ENCODE measurements at regions not wholly inside any gene's neighbourhood (a gene's known extent, or its start where the extent isn't known, plus 50 kb on each side); places are given as distances from the start of the nearest gene placed in this dataset.

- ATAC-seq (no peak), DNase-seq (no peak)
Observed at GRCh38 chr4:111720866-111721265, 424.4 kb upstream of the FAM241A start.

- no peak for ATAC-seq
- DNase-seq = no peak
Observed at GRCh38 chr4:111722213-111722720, 423.0 kb upstream of the FAM241A start.

DNA sequence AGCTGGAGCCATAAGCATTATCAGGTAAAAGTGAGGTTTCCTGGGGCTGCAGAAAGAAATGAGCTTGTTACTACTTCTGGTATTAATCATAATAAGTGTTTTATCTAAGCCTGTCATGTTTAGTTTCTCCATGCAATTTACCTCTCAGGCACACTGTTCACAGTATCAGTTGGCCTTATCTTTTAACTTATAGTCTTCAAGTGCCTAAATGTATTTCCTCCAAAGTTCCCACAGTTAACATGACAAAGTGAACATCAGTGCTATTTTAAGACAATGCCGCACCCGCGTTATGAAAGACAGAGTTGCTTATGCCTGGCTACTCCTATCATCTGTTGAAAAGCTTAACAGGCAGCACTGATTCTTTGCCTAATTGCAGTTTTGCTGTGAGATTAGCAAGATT, 408.7 kb upstream of the FAM241A start:
- ATAC-seq (no peak), DNase-seq (no peak)

- ATAC-seq (no peak), DNase-seq (no peak)
Observed at GRCh38 chr4:111744847-111745246, 400.4 kb upstream of the FAM241A start.

GRCh38 chr4:111748157-111748556, 397.1 kb upstream of the FAM241A start:
- DNase-seq = no peak
- no peak for ATAC-seq

DNA sequence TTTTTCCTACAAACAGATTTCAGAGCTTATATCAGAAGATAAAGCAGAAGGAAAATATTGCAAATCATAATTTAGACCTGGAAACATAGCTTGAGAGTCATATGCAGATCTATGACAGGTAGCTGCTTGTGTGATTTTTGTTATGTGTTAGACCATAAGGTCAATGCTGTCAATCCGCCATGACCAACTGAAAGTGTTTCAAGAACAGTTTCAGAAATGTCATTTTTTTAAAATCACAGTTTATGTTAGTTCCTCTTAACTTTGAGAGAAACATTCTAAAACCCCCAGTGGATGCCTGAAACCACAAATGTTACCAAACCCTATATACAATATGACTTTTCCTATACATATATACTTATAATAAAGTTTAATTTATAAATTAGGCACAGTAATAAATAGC, 391.3 kb upstream of the FAM241A start:
- no peak for ATAC-seq
- DNase-seq = no peak

DNA sequence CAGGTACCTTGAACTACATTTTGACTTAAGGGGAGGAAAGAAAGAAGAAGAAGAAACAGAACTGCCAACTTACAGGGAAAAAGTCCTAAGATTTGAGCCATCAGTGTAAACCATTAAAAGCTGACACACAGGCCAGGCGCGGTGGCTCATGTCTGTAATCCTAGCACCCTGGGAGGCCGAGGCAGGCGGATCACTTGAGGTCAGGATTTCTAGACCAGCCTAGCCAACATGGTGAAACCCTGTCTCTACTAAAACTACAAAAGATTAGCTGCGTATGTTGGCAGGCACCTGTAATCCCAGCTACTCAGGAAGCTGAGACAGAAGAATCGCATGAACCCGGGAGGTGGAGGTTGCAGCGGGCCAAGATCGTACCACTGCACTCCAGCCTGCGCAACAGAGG, 389.7 kb upstream of the FAM241A start:
- DNase-seq (no peak), ATAC-seq (no peak)

DNA sequence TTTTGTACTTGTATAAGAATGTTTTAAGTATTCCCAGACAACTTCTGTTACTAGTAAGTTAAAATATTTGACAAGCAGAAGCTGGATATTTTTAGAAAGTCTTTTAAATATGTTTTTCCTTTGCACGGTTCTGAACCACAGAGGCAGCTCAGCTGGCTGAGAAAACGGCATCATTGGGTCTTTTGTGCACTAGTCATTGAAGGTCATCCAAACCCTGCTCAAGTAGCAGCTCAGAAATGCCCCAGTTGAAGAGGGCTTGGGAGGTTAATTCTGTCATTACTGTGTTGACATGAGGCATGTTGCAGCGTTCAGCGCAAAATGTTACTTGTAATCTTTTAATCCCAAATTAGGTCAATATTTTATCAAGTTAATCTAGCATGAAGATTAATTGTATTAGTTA, 383.7 kb upstream of the FAM241A start:
- ATAC-seq (no peak), DNase-seq (no peak)

DNA sequence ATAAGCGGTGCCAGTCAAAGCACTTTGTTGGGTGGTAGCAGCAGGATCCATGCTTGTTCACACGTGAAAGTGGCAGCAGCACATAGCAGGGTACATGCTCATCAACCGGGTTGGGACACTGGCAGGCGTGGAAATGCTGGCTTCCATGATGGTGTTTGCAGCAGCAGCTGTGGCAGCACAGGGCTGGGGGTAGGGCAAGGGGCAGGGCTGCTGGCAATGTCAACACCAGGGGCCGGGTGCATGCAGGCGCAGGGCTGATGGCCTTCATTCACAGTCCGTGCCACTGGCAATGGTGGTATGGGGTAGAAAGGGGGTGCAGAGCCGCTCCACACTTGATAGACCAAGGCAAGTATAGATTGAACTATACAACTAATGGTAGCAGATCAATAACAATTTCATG, 374.7 kb upstream of the FAM241A start:
- ATAC-seq = no peak
- no peak for DNase-seq

- DNase-seq = no peak
- ATAC-seq = no peak
Observed at GRCh38 chr4:111773858-111774257, 371.4 kb upstream of the FAM241A start.

DNA sequence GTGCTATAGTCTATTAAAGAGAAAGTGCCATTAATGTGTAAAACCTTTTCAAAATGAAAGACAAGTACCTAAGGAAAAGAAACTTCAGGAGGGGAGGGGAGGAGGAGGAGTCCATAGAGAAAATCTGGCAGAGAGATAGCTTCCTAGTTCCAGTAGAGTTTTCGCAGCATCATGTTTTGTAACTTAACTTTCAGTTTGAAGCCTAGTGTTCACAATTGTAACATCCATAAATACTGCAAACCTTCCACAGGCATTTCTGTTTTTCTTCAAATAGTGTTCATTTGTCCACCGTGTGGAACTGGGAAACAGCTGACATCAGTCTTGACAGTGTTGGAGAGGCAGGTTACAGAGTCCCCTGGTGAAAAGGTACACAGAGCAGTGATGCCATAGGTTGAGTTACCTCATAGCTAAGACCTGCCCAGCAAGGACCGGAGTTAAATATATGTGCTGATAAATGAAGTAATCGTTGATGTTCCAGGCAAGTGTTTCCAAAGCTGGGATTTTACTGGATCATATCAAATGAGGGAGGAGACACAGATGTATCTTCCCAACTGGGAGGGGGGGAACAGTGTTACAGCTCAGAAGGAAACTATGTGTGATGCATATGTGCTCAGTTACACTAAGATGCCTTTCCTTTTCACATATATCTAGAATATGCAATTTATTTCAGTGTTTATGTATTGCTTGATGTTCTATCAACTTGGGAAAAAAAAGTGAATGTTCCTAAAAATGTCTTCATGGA, 369.5 kb upstream of the FAM241A start:
- ATAC-seq (no peak), DNase-seq (no peak)

GRCh38 chr4:111776561-111776960, 368.7 kb upstream of the FAM241A start:
- DNase-seq = no peak

GRCh38 chr4:111778543-111778942, 366.7 kb upstream of the FAM241A start:
- ATAC-seq (no peak), DNase-seq (no peak)

More at GRCh38 chr4:111776561-111776960, 368.7 kb upstream of the FAM241A start:
- no peak for ATAC-seq

GRCh38 chr4:111780965-111781364, 364.3 kb upstream of the FAM241A start:
- ATAC-seq = no peak

GRCh38 chr4:111781611-111782010, 363.6 kb upstream of the FAM241A start:
- ATAC-seq (no peak), DNase-seq (no peak)

More at GRCh38 chr4:111780965-111781364, 364.3 kb upstream of the FAM241A start:
- no peak for DNase-seq

DNA sequence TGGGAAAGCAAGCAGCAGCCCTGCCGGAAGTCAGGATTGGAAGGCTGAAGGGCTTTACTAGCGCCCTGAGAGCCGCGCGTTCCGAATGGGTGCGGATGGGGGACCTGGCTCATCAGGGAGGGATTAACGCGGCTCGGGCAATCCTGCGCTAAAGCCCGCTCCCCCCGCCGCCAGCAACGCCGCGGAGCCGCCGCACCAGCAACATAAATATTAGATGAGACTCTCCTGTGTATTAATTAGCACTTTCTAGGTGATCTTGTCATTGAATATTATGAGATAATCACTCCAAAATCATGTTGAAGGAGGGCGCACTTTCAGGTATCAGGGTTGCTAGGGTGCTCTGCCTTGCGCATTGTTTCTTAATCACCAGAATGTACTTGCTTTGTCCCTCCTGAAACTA, 357.2 kb upstream of the FAM241A start:
- ATAC-seq (no peak), DNase-seq (no peak)

GRCh38 chr4:111789901-111790640, 355.2 kb upstream of the FAM241A start:
- no peak for DNase-seq
- ATAC-seq = no peak

GRCh38 chr4:111792632-111793031, 352.6 kb upstream of the FAM241A start:
- DNase-seq (no peak), ATAC-seq (no peak)

GRCh38 chr4:111793433-111794091, 351.7 kb upstream of the FAM241A start:
- DNase-seq (no peak), ATAC-seq (no peak)

DNA sequence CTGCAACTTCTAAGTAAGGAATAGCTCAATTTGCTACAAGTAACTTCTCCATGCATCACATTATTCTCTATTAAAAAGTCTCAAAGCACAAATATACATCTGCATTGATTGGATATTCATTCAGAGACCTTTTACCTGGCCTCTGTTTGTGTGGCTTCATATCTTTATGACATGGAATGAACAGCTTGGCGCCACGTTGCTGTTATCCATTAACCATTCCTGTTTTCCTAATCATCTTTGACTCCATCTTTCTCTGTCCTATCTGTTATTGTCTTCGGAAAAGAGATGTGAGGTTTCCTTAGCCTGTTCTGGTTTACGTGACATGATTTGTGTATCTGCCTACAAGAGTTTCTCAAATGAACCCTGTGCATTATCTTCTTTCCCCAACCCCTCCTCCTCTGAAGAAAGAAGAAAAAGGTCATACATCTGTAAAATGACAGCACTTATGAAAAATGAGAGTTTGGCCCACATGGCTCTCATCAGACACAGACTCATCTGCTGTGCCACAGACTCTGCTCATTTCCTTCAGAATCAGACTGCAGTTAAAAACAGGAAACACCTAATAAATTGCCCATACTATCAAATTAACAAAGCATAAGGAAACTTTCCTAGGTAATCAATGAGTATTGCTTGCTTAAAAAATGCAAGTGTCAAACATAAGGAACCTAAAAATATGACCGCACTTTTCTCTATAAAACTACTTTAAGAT, 347.6 kb upstream of the FAM241A start:
- ATAC-seq = no peak
- no peak for DNase-seq

- ATAC-seq (no peak), DNase-seq (no peak)
Observed at GRCh38 chr4:111798840-111799239, 346.4 kb upstream of the FAM241A start.

DNA sequence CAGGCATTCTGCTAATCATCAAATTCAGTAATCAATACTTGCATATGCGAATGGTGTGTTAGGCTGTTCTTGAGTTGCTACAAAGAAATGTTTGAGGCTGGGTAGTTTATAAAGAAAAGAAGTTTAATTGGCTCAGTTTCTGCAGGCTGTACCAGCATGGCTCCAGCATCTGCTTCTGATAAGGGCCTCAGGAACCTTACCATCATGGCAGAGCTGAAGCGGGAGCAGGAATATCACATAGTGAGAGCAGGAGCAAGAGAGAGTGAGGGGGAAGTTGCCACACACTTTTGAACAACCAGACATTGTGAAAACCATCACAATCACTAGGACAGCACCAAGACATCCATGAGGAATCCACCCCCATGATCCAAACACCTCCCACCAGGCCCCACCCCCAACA, 344.7 kb upstream of the FAM241A start:
- DNase-seq (no peak), ATAC-seq (no peak)
